D721Med (cell line): ENCODE measurements at regions not wholly inside any gene's neighbourhood (a gene's known extent, or its start where the extent isn't known, plus 50 kb on each side); places are given as distances from the start of the nearest gene placed in this dataset.

Source experiments
- DNase-seq: peaks from one replicate; pipeline ENCODE4 v3.0.0; 2011; ENCODE audit warnings: low spot score; ENCODE audit not compliant: insufficient read length
- FAIRE-seq: peaks from 2 replicates; lab custom pipeline; 2011; peaks lifted over from hg19 to GRCh38; lab: Jason Lieb, UNC
- TF ChIP-seq, protein P1 (sequence below): IDR thresholded peaks from 2 replicates; pipeline ENCODE4 v1.5.1; 2012; ENCODE audit warnings: mild to moderate bottlenecking, control low read depth; ENCODE audit not compliant: insufficient read depth; ENCODE audit errors: missing control alignments

DNA sequence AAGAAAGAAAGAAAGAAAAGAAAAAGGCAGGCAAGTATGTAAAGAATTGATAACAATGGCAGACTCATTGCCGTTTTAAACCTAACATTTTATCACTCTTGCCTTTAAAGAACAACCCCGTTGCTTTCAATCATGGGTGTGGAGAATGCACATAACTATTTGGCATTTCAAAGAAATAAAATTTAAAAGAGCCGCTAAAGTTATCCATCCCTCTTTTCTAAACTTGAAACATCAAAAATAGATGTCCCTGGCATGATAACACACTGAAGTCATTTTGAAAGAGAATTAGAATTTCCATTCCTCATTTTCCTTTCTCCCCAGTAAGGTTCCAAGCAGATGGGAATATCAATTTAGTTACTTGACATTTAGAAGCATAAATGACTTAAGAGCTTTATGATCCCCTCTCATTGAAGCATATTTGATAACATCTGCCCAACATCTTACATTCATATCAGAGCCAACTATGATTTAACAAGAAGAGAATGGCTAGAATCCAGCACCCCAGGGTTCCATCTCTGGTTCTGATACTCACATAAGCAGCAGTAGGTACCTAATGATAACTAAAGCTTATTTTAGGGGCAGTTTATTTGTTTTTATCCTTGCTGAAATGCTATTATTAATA lies 529.6 kb upstream of the LRRC4C start:
- FAIRE-seq = no peak
- DNase-seq = no peak
- TF ChIP-seq, protein P1, sequence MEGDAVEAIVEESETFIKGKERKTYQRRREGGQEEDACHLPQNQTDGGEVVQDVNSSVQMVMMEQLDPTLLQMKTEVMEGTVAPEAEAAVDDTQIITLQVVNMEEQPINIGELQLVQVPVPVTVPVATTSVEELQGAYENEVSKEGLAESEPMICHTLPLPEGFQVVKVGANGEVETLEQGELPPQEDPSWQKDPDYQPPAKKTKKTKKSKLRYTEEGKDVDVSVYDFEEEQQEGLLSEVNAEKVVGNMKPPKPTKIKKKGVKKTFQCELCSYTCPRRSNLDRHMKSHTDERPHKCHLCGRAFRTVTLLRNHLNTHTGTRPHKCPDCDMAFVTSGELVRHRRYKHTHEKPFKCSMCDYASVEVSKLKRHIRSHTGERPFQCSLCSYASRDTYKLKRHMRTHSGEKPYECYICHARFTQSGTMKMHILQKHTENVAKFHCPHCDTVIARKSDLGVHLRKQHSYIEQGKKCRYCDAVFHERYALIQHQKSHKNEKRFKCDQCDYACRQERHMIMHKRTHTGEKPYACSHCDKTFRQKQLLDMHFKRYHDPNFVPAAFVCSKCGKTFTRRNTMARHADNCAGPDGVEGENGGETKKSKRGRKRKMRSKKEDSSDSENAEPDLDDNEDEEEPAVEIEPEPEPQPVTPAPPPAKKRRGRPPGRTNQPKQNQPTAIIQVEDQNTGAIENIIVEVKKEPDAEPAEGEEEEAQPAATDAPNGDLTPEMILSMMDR = no peak

DNA sequence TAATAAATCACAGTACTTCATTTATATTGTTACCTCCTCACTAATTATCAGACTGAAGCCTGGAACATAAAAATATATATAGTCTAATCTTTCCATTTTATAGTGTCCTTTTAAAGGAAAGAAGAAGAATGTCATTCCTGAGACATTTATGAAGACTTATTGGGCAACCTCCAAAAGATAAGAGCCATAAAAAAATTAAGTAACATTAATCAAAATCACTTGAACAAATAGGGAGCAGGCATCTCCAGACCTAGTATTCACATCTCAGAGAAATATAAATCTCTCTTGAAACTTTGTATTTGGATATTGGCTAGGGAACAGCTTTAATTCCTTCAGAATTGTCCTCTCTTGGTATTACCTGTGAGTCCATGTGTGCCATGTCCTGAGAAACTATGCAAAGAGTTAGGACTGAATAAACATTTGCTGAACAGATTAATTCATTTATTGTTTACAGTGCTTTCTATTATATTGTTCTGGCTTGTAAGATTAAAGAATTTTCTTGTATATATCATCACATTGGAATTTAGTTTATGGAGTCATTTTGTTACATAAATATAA lies 530.5 kb upstream of the LRRC4C start:
- TF ChIP-seq, protein P1 = no peak
- no peak for FAIRE-seq
- DNase-seq = no peak

DNA sequence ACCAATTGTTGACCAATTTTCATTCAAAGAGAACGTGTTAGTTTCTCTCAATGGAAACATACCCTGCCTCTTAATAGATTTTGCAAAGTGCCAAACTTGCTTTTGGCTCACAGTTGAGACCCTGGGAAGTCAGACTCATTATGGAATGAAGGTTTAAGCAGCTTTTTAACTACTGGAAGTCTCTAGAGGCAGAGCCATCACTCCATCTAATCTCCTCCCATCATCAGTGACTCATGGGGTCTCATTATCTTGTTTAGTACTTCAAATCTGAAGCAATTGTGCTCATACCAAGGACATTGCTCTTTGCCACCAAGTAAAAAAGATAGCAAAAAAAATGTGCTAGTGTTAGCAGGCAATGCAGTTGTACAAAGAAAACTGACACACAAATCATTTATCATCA lies 537.1 kb upstream of the LRRC4C start:
- TF ChIP-seq, protein P1 = no peak
- FAIRE-seq = no peak
- DNase-seq = no peak

DNA sequence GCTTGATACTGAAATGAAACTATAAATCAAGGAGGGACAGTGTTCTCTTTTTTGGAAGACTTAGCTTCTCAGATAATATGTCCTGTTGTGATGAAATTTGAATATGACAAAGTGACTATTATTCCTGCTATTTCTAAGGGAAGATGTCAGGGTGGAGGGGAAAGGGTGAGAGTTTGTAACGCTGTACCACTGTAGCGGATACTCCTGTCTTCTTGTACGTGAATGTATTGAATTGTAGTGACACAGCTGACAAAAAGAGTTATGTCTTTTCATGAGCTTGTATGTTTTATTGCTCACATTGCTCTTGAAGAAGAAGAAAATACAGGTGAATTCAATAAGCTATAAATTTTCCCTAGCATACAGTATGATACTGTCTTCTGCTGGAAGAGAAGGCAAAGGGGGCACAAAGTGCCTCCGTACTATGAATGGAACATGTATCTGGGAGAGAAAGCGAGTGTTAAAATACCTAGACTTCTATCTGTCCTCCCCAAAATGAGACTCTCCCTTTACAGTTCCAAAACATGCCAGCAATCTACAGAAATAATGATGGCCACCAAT lies 538.5 kb upstream of the LRRC4C start:
- TF ChIP-seq, protein P1 = no peak
- FAIRE-seq (no peak), DNase-seq (no peak)

DNA sequence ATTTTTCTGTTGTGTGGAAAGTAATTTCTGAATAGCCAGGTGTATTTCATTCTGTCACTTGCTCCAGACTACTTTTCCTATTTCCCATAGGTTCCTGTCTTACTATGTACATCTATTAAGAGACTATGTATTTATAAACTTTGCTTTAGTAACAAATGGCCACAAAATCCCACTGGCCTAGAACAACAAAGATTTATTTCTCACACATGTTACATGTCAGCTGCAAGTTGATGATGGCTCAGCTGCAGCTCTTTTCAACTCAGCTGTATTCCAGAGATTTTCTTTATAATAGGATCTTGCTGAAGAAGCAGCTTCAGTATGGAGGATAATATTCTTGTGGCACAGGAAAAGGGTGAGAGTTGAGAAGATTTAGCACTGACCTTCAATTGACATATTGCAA lies 539.6 kb upstream of the LRRC4C start:
- DNase-seq (no peak), FAIRE-seq (no peak)
- TF ChIP-seq, protein P1 = no peak

DNA sequence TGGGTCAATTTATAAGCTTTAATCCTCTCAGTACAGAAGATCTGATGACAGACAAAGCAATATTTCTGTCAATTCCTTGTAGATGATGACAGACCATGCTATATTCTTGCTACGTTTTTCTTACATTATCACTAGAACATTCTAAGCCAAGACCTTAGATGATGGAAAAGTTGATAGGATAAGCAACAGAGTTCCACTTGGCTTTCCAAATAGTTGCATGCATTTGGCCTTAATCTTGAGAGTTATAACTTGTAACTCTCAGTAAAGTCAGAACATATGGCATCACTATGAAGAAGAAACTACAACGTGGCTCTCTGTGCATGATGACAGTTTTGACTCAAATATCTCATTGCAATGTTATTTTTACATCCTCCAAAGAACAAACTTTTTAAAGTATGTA lies 544.3 kb upstream of the LRRC4C start:
- TF ChIP-seq, protein P1 = no peak
- FAIRE-seq (no peak), DNase-seq (no peak)

DNA sequence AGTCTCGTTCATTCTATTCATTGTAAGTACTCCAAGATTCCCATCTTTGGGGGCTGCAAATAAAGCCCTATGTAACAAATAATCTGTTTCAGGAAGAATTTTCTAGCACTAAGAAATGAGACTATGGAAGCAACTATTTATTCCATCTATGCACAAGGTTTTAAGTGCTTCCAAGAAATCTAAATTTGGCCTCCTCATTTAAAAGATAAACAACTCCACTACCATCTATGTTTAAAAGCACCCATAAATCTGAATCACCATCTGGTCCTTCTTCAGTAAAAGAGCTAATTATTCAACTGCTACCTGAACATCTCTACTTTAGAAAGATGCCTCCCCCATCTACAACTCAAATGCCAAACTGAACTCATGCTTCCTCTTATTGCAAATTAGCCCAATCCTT lies 547.3 kb upstream of the LRRC4C start:
- TF ChIP-seq, protein P1 = no peak
- no peak for DNase-seq
- FAIRE-seq = no peak
